ENCODE measurements at regions not wholly inside any gene's neighbourhood (a gene's known extent, or its start where the extent isn't known, plus 50 kb on each side); places are given as distances from the start of the nearest gene placed in this dataset.
"Not testable (repeated sequence)": the region's sequence is repeated elsewhere in the genome, so short reads cannot be mapped to it uniquely, and the experiment has no call there.

GRCh38 chr9:7739595-7739994 lies 60.0 kb downstream of the DMAC1 start:
- DNase-seq (ENCODE audit: extremely low read depth in 1 of 11, low read depth in 9 of 11, low spot score in 4 of 11) = no peak

- no peak for DNase-seq (ENCODE audit: extremely low read depth in 1 of 11, low read depth in 9 of 11, low spot score in 4 of 11)
Observed at GRCh38 chr9:7735311-7735710, 64.3 kb downstream of the DMAC1 start.

GRCh38 chr9:7730164-7730445 lies 69.5 kb downstream of the DMAC1 start:
- DNase-seq (ENCODE audit: extremely low read depth in 1 of 11, low read depth in 9 of 11, low spot score in 4 of 11) = no peak

GRCh38 chr9:7729371-7730163 lies 70.0 kb downstream of the DMAC1 start:
- no peak for DNase-seq (ENCODE audit: extremely low read depth in 1 of 11, low read depth in 9 of 11, low spot score in 4 of 11)

- no peak for DNase-seq (ENCODE audit: extremely low read depth in 1 of 11, low read depth in 9 of 11, low spot score in 4 of 11)
Observed at GRCh38 chr9:7721291-7721690, 78.3 kb downstream of the DMAC1 start.

GRCh38 chr9:7713088-7713487 lies 86.5 kb downstream of the DMAC1 start:
- not testable (repeated sequence) for DNase-seq (ENCODE audit: extremely low read depth in 1 of 11, low read depth in 9 of 11, low spot score in 4 of 11)

GRCh38 chr9:7710686-7711085 lies 88.9 kb downstream of the DMAC1 start:
- DNase-seq (ENCODE audit: extremely low read depth in 1 of 11, low read depth in 9 of 11, low spot score in 4 of 11) = no peak

- no peak for DNase-seq (ENCODE audit: extremely low read depth in 1 of 11, low read depth in 9 of 11, low spot score in 4 of 11)
Observed at GRCh38 chr9:7707934-7708333, 91.6 kb downstream of the DMAC1 start.

- no peak for DNase-seq (ENCODE audit: extremely low read depth in 1 of 11, low read depth in 9 of 11, low spot score in 4 of 11)
Observed at GRCh38 chr9:7704543-7704942, 95.0 kb downstream of the DMAC1 start.

GRCh38 chr9:7691909-7692308 lies 107.7 kb downstream of the DMAC1 start:
- no peak for DNase-seq (ENCODE audit: extremely low read depth in 1 of 11, low read depth in 9 of 11, low spot score in 4 of 11)

GRCh38 chr9:7690014-7690413 lies 109.6 kb downstream of the DMAC1 start:
- no peak for DNase-seq (ENCODE audit: extremely low read depth in 1 of 11, low read depth in 9 of 11, low spot score in 4 of 11)

GRCh38 chr9:7688626-7689025 lies 111.0 kb downstream of the DMAC1 start:
- DNase-seq (ENCODE audit: extremely low read depth in 1 of 11, low read depth in 9 of 11, low spot score in 4 of 11) = no peak

GRCh38 chr9:7676609-7677156 lies 122.9 kb downstream of the DMAC1 start:
- DNase-seq (ENCODE audit: extremely low read depth in 1 of 11, low read depth in 9 of 11, low spot score in 4 of 11) = no peak

GRCh38 chr9:7671847-7672246 lies 127.7 kb downstream of the DMAC1 start:
- DNase-seq (ENCODE audit: extremely low read depth in 1 of 11, low read depth in 9 of 11, low spot score in 4 of 11) = no peak

GRCh38 chr9:7668541-7668940 lies 131.0 kb downstream of the DMAC1 start:
- DNase-seq (ENCODE audit: extremely low read depth in 1 of 11, low read depth in 9 of 11, low spot score in 4 of 11) = no peak

GRCh38 chr9:7665874-7666273 lies 133.7 kb downstream of the DMAC1 start:
- DNase-seq (ENCODE audit: extremely low read depth in 1 of 11, low read depth in 9 of 11, low spot score in 4 of 11) = no peak

GRCh38 chr9:7659766-7660165 lies 139.8 kb downstream of the DMAC1 start:
- DNase-seq (ENCODE audit: extremely low read depth in 1 of 11, low read depth in 9 of 11, low spot score in 4 of 11) = no peak

- DNase-seq (ENCODE audit: extremely low read depth in 1 of 11, low read depth in 9 of 11, low spot score in 4 of 11) = no peak
Observed at GRCh38 chr9:7656636-7657035, 142.9 kb downstream of the DMAC1 start.

- no peak for DNase-seq (ENCODE audit: extremely low read depth in 1 of 11, low read depth in 9 of 11, low spot score in 4 of 11)
Observed at GRCh38 chr9:7653262-7653661, 146.3 kb downstream of the DMAC1 start.

- DNase-seq (ENCODE audit: extremely low read depth in 1 of 11, low read depth in 9 of 11, low spot score in 4 of 11) = no peak
Observed at GRCh38 chr9:7640231-7640630, 159.3 kb downstream of the DMAC1 start.

- no peak for DNase-seq (ENCODE audit: extremely low read depth in 1 of 11, low read depth in 9 of 11, low spot score in 4 of 11)
Observed at GRCh38 chr9:7639471-7639870, 160.1 kb downstream of the DMAC1 start.

Measured in renal cortex interstitium (tissue), 11 donors.